SH-SY5Y (cell line): ENCODE measurements at regions not wholly inside any gene's neighbourhood (a gene's known extent, or its start where the extent isn't known, plus 50 kb on each side); places are given as distances from the start of the nearest gene placed in this dataset.

Experiments used
- GATA2 ChIP-seq: IDR thresholded peaks from 2 replicates; pipeline ENCODE4 v1.6.1; 2011; ENCODE audit warnings: mild to moderate bottlenecking, low read depth, low read length
- GATA3 ChIP-seq: IDR thresholded peaks from 2 replicates; pipeline ENCODE4 v1.6.1; 2011; ENCODE audit warnings: low read depth, mild to moderate bottlenecking, low read length, moderate library complexity

- TF ChIP-seq GATA2 (no peak), GATA3 (no peak)
These were observed 599.3 kb upstream of the KLF4 start for GRCh38 chr9:108088916-108089315.
